HFFc6 (cell line): ENCODE measurements at regions not wholly inside any gene's neighbourhood (a gene's known extent, or its start where the extent isn't known, plus 50 kb on each side); places are given as distances from the start of the nearest gene placed in this dataset.

Experiments used
- DNase-seq: peaks from one replicate; pipeline ENCODE4 v3.0.0-alpha.2; 2018
- H3K27ac Mint-ChIP-seq: 2 replicates; pipeline ENCODE4 v1.8.0; 2020; ENCODE audit warnings: mild to moderate bottlenecking, mixed read lengths
- H3K27me3 Mint-ChIP-seq: 2 replicates; pipeline ENCODE4 v1.8.0; 2021; ENCODE audit warnings: mild to moderate bottlenecking, moderate library complexity, mixed read lengths; ENCODE audit not compliant: insufficient read depth
- H3K36me3 Mint-ChIP-seq: 2 replicates; pipeline ENCODE4 v1.8.0; 2021; ENCODE audit warnings: low read depth, mixed read lengths
- H3K4me1 Mint-ChIP-seq: 2 replicates; pipeline ENCODE4 v1.8.0; 2020; ENCODE audit warnings: low read depth, mixed read lengths
- H3K4me3 Mint-ChIP-seq: 2 replicates; pipeline ENCODE4 v1.8.0; 2020; ENCODE audit warnings: mild to moderate bottlenecking, moderate library complexity, mixed read lengths
- H3K9me3 Mint-ChIP-seq: 2 replicates; pipeline ENCODE4 v1.8.0; 2020; ENCODE audit warnings: mild to moderate bottlenecking, mixed read lengths
- TF ChIP-seq, protein P1 (sequence below): fragments of 200-600 bp; sonication (generic); IDR thresholded peaks from 2 replicates; pipeline ENCODE4 v1.5.0; 2021; ENCODE audit warnings: antibody characterized with exemption, mild to moderate bottlenecking

DNA sequence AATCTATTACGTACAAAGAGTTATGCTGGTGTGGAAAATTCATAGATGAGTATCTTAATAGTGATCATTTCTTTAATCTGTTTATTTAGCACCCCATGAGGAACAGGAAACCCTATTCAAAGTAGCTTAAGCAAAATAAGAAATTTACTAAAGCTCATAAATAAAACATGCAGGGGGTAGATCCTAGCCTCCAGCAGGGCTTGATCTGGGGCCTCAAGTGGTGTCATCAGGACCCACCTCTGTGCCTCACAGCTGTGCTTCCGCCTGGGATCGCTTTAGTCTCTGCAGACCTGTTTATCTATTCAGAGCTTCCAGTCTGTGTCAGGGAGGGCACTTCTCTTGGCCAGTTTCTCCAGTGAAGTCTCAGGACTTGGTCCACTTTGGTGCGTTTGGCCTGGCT lies 171.0 kb upstream of the SLC24A5 start:
- Mint-ChIP-seq H3K4me3 (no peak overlapping the region), H3K9me3 (no peaks in the 10 kb centered on the region), H3K27me3 (no peaks in the 10 kb centered on the region), H3K36me3 (no peaks in the 10 kb centered on the region), H3K4me1 (no peaks in the 10 kb centered on the region), H3K27ac (no peak overlapping the region)
- TF ChIP-seq, protein P1, sequence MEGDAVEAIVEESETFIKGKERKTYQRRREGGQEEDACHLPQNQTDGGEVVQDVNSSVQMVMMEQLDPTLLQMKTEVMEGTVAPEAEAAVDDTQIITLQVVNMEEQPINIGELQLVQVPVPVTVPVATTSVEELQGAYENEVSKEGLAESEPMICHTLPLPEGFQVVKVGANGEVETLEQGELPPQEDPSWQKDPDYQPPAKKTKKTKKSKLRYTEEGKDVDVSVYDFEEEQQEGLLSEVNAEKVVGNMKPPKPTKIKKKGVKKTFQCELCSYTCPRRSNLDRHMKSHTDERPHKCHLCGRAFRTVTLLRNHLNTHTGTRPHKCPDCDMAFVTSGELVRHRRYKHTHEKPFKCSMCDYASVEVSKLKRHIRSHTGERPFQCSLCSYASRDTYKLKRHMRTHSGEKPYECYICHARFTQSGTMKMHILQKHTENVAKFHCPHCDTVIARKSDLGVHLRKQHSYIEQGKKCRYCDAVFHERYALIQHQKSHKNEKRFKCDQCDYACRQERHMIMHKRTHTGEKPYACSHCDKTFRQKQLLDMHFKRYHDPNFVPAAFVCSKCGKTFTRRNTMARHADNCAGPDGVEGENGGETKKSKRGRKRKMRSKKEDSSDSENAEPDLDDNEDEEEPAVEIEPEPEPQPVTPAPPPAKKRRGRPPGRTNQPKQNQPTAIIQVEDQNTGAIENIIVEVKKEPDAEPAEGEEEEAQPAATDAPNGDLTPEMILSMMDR = no peak
- no peak for DNase-seq

DNA sequence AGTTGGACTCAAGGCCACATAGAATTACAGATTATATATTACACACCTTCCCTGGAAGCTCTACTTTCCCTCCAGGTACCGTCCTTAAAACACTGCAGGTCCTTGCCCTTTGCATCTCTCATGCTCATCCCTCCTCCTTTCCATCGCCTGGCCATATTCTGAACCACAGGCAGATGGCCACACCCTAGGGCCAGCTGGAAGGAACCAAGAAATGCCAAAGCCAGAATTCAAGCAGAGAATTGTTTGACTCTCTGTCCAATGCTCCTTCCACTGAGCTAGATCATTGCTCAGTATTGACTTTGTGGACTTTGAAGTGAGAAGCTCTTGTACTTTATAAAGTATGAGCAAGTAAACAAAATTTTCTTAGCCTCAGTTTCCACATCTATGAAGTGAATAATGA lies 170.3 kb upstream of the SLC24A5 start:
- no peak for DNase-seq
- Mint-ChIP-seq H3K36me3 (no peaks in the 10 kb centered on the region), H3K4me1 (no peaks in the 10 kb centered on the region), H3K27ac (no peak overlapping the region), H3K4me3 (no peak overlapping the region), H3K9me3 (no peaks in the 10 kb centered on the region), H3K27me3 (no peaks in the 10 kb centered on the region)
- TF ChIP-seq, protein P1 = no peak

DNA sequence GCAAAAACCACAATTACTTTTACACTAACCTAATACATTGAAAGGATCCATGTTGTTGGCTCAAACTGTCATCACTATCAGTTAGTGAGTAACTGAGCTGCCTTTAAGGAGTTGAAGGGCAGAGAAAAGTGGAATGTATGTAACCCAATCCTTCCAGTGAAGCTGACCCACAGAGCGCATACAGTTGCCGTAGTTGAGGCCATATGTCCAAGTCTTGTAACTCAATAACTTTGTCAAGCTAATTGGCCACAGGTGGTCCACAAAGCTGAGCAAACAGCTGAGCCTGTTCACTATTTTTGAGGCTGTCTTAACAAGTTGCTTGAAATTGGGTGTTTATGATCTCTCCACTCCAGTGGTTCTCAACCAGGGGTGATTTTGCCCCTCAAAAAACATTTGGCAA lies 169.0 kb upstream of the SLC24A5 start:
- Mint-ChIP-seq H3K27me3 (no peaks in the 10 kb centered on the region), H3K4me3 (no peak overlapping the region), H3K9me3 (no peaks in the 10 kb centered on the region; the same call in 1 of the 2 replicates), H3K27ac (no peak overlapping the region), H3K4me1 (no peaks in the 10 kb centered on the region), H3K36me3 (no peaks in the 10 kb centered on the region)
- DNase-seq = no peak
- TF ChIP-seq, protein P1 = no peak

DNA sequence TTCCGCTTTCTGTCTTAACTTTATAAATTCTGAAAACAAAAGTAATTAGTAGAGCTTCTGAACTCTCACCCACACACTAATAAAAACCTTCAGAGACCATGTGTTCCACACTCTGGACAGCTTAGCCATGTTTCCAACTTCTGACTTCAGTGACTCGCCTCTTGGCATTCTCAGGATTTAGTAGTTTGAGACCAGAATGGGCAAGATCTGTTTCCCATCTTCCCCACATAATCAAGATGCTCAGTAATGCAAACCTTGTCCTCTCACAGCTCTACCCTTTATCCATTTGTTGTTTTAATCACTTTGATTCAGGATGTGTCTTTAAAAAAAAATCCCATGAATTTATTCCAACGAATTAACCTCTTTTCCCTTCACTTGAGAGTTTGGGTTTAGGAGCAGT lies 166.6 kb upstream of the SLC24A5 start:
- H3K4me1 Mint-ChIP-seq = no peaks in the 10 kb centered on the region
- TF ChIP-seq, protein P1 = no peak
- DNase-seq = no peak

DNA sequence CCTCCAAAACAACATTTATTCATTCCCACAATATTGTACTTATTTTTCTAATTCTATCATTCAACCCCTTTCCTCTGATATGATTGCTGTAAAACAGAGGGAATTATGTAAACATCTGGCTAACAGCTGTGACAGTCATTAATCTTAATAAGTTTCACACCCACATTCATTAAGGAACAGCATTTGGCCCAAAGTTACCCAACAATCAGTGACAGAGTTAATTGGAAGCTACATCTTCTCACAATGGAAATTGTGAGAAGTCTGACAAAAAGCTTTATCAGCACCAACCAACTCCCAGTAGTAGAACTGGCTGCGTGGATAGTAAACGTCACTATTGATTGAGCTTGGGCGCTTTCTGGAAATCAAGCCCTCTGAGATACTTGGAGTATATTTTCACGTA lies 165.8 kb upstream of the SLC24A5 start:
- no peaks in the 10 kb centered on the region for H3K4me1 Mint-ChIP-seq
- H3K9me3 Mint-ChIP-seq = no peaks in the 10 kb centered on the region; the same call in 1 of the 2 replicates
- DNase-seq = no peak
- TF ChIP-seq, protein P1 = no peak
- H3K36me3 Mint-ChIP-seq = no peaks in the 10 kb centered on the region
- H3K27ac Mint-ChIP-seq = no peak overlapping the region
- H3K27me3 Mint-ChIP-seq = no peaks in the 10 kb centered on the region; the same call in 1 of the 2 replicates
- H3K4me3 Mint-ChIP-seq = no peak overlapping the region

More for the DNA sequence above, 166.6 kb upstream of the SLC24A5 start:
- H3K9me3 Mint-ChIP-seq = no peaks in the 10 kb centered on the region; the same call in 1 of the 2 replicates
- H3K4me3 Mint-ChIP-seq = no peak overlapping the region
- no peak overlapping the region for H3K27ac Mint-ChIP-seq
- no peaks in the 10 kb centered on the region for H3K36me3 Mint-ChIP-seq
- no peaks in the 10 kb centered on the region; the same call in 1 of the 2 replicates for H3K27me3 Mint-ChIP-seq
